Activated CD4-positive, alpha-beta T cell treated with anti-CD3 and anti-CD28 coated beads, Interleukin-2, amount 50 U/mL, for 1 hour (primary cell): ENCODE measurements at regions not wholly inside any gene's neighbourhood (a gene's known extent, or its start where the extent isn't known, plus 50 kb on each side); places are given as distances from the start of the nearest gene placed in this dataset.

Source experiments
- DNase-seq: peaks from one replicate; pipeline ENCODE4 v3.0.0-alpha.2; 2020

DNA sequence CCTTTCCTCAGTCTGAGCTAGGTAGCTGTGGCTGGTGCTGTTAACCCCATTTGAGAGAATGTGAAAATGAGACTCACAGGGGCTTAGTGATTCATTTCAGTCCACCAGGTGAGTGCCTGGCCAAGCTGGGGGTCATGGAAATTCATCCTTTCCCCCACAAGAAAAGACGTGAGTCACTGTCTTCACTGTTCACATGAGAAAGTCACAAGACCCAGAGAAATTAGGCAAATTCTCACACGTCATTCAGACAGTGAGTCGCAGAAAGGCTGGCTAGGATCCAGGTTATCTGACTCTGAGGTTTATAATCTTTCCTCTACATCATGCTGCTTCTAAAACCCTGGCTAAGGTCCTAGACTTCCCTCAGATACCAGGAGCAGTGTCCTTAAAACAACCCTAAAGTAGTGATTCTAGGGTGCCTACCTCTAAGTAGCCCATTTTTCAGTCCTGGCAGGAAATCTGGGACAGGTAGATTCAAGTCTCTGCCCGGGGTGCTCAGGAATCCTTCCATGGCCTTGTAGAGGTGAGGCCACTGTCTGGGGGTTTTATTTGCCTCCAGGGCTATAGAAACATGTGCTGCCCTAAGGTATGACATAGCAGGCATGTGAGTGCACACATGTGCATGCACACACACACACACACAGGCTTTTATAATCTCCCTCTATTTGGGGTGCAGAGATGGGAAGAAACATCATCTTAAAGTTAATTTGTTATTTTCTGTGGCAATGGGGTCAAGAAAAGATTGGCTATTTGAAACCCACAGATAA is 427.9 kb upstream of the CELF2 start:
- no peak for DNase-seq

DNA sequence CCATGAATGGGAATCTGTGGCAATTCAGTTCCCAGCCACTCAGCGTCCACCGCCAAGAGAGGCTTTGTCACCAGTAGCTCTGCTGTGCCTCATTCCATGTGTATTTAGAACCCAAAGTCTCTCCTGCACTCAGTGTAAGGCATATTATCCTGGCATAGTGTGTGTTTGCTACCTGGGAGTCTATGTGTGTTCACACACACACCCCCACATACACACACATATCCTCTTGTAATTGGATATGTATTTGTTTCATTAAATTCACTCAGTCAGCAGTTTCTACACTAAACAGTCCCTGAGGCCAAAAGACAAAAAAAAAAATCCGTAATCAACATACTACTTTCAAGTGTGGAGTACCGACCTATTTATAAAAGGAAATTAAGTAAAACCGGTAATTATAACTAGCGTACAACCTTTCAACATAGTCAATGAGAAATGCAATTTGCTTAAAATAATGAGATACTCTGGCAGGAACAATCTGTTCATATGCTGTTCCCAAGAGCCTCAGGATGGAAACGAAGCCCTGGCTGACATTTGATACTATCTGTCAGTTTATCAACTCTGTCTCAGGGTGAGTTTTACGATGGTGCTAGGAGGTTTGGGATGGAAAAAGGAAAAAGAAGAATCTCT is 425.8 kb upstream of the CELF2 start:
- no peak for DNase-seq

DNA sequence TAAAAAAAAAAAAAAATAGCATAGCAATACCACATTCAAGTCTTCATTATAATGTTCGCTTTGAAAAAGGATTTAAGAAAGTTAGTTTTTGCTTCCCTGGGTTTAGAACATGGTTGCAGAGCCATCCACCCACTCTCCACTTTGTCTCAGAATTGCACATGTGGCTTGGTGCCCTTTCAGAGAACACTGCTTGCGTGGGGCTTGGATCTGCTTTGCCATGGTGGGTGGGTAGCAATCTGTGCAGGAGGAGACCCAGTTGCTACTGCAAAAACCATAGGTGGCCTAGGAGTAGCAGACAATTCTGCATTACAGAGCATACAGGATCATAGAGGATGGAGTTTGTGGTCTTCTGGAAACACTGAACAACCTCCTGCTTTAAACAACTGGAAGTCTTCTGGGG is 421.4 kb upstream of the CELF2 start:
- DNase-seq, result no peak

DNA sequence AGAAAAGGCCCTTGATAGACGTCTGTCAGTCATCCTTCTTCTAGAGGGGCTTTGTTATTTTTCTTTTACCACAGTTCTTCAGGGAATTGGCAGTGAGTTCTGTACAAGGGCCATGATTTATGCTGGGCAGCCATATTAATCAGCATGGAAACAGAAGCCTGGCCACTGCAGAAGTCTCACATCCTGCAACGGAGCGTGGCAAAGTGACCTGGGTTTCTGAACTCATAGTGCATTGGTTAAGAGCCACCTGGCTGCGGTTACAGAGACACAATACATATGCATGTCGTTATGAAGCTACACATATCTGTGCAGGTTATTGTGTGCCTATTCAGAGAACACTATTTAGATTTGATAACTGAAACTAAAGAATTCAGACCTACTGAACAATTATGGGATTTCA is 419.4 kb upstream of the CELF2 start:
- DNase-seq, result no peak

DNA sequence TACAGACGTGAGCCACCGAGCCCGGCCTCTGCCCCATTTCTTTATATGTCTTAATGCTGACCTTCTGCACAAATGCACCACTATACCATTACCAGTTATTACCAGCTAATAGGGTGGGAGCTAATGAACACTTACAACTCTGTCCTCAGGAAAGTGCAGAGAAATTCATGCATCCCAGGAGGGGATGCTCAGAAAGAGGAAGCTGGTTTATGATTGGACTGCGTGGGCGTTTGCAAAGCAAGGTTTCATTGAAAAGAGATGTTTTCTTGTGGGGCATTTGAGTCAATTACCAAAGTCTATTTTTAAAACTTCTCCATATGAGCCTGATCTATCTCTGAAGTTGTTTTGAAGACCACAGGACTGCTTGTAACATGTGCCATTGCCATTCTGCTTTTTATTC is 417.7 kb upstream of the CELF2 start:
- no peak for DNase-seq

DNA sequence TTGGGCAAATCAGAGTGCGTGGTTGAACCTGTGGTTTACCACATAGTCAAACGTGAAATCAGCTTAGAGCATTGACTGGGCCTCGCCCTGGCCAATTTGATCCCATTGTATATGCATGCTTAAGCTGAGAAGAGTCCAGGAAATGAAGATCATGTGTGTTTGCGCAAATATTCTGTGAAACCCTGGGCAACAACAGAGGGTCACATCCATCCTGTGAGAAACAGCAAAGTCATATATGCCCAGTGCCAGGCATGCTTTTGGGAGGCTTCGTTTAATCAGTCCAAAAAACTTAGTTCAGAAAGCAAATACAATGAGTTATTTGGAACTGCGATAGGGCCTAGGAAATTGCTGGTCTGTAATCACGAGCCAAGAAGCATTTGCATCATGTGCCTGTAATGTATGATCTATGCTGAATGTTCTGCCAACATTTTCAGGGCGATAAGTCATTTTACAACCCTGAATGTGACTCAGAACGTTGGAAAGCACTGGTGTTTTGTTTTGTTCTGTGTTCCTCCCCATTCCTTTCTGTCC is 412.1 kb upstream of the CELF2 start:
- DNase-seq, result no peak

DNA sequence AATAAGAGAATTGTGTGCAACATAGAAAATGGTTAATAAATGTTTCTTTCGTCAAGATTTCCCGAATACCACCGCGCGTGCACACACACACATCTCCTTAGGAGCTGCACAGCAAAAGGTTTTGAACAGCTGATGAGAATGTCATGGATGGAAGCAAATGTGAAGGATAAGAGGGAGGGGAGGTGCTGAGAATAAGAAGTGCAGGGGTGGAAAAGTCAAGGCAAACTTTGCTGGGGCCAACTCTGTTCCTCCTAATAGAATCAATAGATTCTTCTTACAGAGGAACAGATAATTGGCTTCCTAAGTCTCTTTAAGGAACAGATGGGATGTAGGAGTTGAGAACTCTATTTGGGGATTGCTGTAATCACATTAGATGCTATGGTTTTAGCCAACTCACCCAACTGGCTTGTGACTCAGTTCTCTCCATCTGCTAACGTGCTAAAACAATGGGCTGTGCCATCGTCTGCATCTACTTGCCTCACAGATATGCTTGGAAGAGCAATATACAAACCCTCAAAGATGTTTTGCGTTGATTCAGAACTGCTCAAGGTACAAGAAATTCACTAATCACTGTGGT is 408.2 kb upstream of the CELF2 start:
- DNase-seq, result no peak

DNA sequence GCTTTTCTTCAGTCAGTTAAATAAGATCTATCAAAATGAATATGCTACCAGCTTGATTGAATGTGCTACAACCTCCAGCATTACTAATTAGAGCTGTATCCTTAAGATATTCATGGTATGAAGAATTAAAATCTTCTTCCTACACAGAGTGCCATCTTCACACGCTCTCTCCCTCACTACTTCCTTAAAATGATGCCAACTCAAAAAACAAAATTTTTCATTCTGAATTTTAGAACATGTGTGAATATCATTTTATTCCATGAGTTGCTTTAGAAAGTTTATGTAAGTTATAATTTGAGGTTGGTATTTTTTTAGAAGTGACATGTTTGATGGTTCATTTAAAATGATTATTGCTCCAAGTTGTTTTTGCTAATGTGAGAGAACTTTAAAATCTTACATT is 407.5 kb upstream of the CELF2 start:
- DNase-seq, result no peak

DNA sequence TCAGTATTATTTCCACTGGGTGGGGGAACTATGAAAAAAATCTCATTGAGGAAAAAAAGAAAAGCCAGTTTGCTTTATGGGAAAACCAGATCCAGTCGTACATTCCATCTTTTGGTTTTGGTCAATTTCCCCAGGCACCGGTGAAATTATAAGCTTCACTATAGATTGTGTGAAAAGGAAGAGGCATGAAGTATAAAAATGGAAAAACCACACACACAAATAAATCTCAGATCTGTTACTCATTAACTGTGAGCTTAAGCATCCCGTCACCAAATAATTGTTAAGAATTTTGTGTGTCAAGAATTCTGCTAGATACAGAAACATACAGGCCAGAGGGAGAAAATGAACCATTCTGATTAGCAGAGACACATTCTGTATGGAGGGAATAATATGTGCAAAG is 405.5 kb upstream of the CELF2 start:
- DNase-seq, result no peak

DNA sequence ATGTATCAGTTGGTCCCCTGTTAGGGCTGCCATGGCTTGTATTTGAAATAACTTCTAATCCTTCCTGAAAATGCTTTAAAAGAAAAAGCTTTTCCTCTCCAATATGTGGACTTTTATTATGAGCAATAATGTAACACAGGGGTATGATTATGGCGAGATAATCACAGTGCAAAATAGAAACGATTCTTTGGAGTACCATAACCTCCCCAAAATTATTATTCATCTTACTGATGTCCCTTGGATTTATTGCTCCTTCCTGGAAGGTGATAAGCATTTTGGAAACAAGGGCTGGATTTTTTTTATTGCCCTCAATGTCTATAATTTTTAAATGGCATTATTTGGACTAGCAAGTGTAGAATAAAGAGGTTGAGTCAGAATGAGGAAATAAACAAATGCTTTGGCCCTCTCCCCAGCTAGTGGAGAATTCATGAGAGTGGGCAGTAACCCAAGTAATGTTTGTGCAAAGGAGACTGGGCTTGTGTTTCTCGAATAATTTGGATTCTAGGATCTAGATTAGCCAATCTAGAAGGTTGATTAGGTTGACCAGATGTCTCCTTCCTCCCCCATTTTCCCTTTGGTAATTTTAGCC is 403.9 kb upstream of the CELF2 start:
- no peak for DNase-seq

DNA sequence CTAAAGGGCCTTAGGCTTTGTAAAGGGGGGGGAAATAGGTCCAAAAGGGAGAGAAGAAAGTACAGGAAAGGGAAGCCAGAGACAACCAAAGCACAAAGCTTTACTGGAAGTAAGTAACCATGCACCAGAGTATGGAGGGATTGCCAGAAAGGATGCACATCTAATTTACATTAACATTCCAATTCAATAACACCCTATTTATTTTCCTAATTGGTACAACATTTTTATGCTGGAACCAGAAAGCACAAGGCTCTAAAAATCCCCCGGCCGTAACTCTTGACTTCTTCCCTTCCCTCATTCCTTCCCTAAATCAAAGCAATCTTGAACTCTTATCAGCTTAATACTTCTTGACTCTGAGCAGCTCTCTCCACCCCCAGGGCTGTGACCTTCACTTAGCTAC is 400.0 kb upstream of the CELF2 start:
- DNase-seq, result no peak

DNA sequence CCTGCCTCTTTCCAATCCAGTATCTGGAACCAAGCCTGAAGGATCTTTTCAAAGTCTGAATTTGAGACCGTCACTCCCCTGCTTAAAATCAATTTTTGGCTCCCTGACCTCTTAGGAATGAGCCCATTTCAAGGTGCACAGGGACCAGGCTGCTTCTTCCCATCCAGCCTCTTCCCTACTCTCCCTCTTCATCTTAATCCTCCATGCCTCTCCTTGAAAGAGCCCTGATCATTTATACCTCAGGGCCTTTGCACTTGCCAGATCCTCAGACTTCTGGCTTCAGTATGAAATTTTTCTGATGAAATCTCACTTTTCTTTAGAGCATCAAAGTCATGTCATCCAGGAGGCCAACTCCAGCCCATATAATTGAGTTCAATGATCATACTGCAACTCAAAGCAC is 399.5 kb upstream of the CELF2 start:
- DNase-seq, result no peak

DNA sequence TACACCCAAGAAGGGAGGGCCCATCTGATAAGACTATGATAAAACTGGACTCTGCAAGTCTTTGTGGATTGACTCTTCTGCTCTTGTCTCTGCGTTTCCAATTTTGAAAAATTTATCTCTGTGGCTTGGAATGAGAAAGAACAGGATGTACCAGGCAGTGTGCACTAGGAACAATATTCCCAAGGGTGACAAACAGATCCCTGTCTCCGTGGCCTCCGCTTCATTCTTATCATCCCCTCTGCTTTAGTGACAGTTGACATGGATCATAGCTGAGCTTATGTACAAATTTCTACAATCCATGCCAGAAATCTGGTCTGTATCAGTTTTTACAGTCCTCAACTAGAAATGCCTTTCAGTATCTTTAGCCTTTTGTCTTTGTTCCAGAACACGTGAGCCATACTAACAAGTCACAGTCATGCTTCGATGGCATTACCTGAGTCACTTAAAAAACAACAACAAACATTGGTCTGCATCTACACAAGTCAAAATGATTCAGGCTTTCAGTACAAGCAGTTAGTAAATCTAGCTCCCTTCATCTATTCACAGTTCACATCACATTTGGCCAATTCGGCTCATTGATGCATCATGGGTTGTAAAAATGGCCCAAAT is 393.6 kb upstream of the CELF2 start:
- DNase-seq, result no peak

DNA sequence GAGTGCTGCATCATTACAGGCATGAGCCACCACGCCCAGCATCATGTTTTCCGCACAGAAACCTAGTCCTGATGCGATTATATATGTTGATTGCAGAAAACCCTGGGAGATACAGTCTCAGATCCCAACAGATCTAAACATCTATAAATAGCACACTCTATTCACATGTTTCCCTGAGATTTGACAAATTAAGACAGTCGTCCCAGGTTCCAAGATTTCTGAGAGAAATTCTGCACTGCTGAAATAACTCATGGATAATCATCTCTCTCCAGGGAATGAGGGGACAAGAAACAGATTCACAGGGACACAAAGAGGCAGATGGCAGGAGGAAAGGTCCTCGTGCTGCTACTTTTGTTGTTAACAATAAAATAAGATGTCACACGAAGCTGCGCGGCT is 393.1 kb upstream of the CELF2 start:
- no peak for DNase-seq

DNA sequence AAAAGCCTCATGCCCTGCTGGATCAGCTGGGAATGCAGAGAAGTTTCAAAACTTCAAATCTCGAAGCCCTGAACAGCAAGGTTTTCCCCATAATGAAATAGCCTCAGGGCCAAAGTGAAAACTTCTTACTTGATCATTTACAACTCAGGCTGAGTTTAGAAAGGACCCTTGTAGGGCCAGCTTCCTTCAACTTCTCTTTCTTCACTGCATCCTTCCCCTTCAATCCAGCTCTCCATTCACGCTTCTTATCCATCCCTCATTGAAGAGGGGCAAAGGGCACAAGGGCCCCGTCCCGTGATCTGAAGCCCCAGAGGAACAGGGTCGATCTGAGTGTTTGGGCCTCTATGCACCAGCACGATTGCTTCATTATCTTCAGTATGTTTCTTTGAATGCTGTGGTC is 392.2 kb upstream of the CELF2 start:
- no peak for DNase-seq

DNA sequence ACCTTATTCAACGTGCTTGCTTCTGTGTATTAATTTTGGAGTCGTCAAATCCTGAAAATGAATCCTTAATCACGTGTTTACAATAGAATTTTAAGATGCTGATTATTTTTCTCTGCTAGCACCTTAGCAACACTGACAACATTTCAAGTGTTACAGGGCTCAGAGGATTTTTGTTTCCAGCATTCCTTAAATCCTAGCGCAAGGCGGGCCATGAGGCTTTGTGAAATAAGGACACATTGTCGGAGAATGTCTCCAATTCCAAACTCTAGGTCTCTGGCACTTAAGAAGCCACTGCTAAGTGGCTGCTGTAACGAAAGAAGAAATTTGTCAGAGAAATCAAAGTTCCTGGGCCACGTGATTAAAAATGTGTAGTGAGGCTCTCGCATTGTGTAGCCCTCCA is 390.9 kb upstream of the CELF2 start:
- no peak for DNase-seq

DNA sequence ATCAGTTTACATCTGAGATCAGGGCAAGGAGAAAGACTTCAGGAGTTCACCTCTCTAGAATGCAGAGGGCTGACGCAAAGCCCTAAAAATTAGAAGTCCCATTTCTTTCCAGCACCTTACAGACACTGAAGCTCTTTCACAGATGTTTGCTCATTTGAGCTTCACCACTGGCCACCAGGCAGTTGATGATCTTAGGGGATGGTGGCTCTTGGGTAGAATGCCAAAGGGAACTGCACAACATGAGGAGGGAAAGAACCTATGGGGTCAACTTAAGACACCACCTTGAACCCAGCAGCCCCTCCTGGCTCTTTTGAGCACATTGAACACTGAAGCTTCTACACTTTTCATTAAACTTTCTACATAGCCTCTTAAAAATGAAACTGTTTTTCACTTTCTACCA is 390.3 kb upstream of the CELF2 start:
- no peak for DNase-seq

DNA sequence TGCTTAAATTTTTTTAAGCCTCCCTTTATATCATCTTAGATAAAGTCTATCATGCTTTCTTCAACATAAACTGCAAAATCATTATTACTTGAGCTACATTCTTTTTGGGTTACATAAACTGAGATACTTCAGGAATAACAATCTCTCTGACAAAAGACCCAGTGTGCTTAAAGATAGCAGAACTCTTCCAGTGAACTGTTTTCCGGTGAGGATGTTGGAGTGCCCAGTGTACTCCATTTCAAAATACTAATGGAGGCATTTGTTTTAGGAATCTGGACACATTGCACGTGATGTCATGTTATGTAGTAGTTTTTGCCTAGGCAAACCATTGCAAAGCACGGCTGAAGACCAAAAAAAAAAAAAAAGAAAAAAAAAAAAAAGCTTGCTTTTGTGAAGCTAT is 388.2 kb upstream of the CELF2 start:
- DNase-seq, result no peak

DNA sequence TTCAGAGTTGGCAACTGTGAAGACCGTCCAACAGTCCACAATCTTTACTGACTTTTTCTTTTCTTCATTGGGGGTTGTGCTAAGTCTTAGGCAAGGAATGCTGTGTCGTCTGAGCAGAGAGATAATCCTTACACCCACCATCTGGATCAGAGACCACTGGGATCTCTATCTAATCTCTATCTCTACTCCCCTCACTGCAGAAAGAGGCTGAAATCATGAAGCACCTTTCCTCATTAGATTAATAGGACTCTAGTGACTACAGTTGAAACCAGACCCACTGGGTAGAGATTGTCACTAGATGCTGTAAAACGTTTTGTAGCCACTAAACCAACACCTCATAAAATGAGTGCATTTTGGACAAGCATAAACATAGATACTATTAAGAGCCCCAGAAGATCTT is 387.4 kb upstream of the CELF2 start:
- no peak for DNase-seq

DNA sequence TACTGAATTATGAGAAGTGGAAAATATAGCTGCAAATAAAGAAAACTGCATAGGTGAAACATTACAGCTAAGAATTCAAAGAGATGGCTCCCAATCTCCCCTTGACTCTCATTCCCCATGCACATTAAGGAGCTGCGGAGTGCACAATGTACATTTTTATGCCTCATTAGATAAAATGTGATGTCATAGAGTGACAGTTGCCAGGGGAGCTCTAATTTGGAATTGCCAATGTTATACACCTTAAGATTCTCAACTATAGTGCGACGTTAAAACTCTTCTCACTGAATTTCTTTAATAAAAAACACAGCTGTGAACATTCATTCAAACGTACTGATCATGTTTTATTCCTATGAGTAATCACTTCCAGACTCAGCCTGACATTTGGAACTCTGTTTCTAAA is 386.9 kb upstream of the CELF2 start:
- no peak for DNase-seq

DNA sequence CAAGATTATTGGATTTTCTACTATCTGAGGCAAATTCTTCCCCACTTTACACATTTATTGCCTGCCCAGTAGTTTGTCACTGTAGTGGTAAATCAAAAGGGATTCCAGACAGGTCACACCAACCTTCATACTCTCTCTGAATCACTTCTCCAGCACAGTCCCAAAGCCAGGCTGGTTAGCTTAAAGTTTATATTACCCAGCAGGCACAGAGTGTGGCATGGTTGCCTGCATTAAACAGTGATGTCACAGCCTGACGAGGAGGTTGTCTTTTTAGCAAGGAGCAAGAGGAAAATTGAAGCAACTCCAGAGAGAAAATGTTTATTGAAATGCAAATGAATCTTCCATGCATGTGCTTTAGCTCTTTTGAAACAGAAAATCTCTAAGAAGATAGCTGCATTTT is 375.5 kb upstream of the CELF2 start:
- DNase-seq, result no peak

DNA sequence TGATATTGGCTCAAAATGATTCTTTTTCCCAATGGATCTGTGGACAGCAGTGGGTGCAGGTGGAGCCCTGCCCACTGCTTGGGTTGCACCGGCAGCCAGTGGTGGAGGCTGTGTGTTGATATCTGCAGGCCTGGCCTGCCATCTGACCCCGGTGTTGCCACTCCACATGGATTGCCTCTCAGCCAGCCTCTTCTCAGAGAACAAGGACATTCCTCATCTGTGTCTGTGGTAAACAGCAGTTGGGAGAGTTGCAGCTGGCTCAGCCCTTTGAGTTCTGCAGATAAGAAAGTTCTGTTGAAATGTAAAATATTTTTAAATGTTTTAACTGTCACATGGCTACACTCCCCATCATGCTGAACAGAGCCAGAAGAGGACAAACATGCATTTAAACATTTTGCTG is 374.9 kb upstream of the CELF2 start:
- DNase-seq, result no peak

DNA sequence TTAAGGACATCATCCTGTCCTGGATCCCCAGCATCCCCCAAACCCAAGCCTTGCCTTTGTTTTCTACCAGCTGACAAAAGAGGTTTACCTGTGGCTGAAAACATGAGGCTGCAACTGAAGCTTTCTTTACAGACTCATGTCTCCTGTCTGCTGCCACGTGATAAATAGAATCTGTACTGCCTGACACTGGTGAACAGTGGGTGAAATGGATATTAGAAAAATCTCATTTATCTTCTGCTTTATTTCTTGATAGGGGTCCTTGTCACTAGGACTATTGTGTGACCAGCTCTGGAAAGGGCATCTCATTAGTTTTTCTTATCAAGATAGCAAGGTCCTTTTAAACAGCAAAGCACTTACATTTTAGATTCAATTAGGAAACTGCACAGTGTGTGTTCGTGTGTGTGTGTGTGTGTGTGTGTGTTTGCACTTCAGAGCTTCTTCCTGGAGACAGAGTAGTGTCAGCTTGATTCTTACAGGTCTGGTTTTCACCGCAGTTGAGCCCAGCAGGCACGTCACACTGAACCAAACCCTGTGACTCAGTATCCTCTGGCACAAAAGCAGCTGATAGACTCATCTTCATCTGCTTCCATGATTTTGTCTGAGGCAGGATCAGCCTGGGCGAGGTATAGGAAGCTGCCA is 373.5 kb upstream of the CELF2 start:
- no peak for DNase-seq
